IMR-90 (cell line): ENCODE measurements at regions not wholly inside any gene's neighbourhood (a gene's known extent, or its start where the extent isn't known, plus 50 kb on each side); places are given as distances from the start of the nearest gene placed in this dataset.

Source experiments
- ATAC-seq: fragments of 200-7000 bp; cut with Tn5 transposase; 2 replicates; pipeline ENCODE4 v1.9.1; 2020; ENCODE audit warnings: low read depth, mild to moderate bottlenecking, moderate library complexity
- BruUV-seq: library from RNA; stranded (reverse); fragments of 400-500 nt; replicated peaks from 2 replicates; lab custom pipeline; 2021; lab: Mats Ljungman, UMichigan
- CTCF ChIA-PET: fragments of 300-600 bp; formaldehyde crosslinking; extraction: SDS; loops from one replicate; lab custom pipeline; 2021; ENCODE audit warnings: antibody characterized with exemption; lab: Yijun Ruan, JAX
- POLR2A ChIA-PET: fragments of 300-600 bp; sonication (Branson Sonifier 250); formaldehyde crosslinking; loops from one replicate; lab custom pipeline; 2022; ENCODE audit warnings: antibody characterized with exemption; ENCODE audit not compliant: unreplicated experiment; lab: Charles Lee
- DNase-seq: peaks from one replicate; pipeline ENCODE4 v3.0.0; 2013
- H2AFZ ChIP-seq: replicated peaks from 2 replicates; pipeline ENCODE3; 2013; ENCODE audit warnings: low read length, mild to moderate bottlenecking; ENCODE audit not compliant: poor library complexity
- H2AK5ac ChIP-seq: 2 replicates; pipeline ENCODE4 v1.6.1; 2013; ENCODE audit warnings: low read depth, low read length, inconsistent platforms
- H2AK9ac ChIP-seq: replicated peaks from 2 replicates; pipeline ENCODE3; 2013; ENCODE audit warnings: mild to moderate bottlenecking, low read depth, low read length, moderate library complexity; ENCODE audit not compliant: poor library complexity
- H2BK120ac ChIP-seq: 2 replicates; pipeline ENCODE4 v1.6.1; 2013; ENCODE audit warnings: low read depth, low read length, inconsistent platforms
- H2BK15ac ChIP-seq: 3 replicates; pipeline ENCODE4 v1.6.1; 2013; ENCODE audit warnings: low read depth, low read length, inconsistent platforms
- H2BK20ac ChIP-seq: 2 replicates; pipeline ENCODE4 v1.6.1; 2013; ENCODE audit warnings: low read depth, mild to moderate bottlenecking, inconsistent platforms, low read length, moderate library complexity
- H2BK5ac ChIP-seq: 2 replicates; pipeline ENCODE4 v1.6.1; 2013; ENCODE audit warnings: mild to moderate bottlenecking, low read depth, low read length, inconsistent platforms; ENCODE audit not compliant: poor library complexity, severe bottlenecking
- H3K14ac ChIP-seq: replicated peaks from 2 replicates; pipeline ENCODE4 v1.6.1; 2013; ENCODE audit warnings: low read depth, low read length, inconsistent platforms
- H3K18ac ChIP-seq: 2 replicates; pipeline ENCODE4 v1.6.1; 2013; ENCODE audit warnings: low read depth, low read length, control low read depth
- H3K23ac ChIP-seq: 2 replicates; pipeline ENCODE4 v1.6.1; 2013; ENCODE audit warnings: low read depth, low read length, inconsistent platforms
- H3K27ac ChIP-seq: 2 replicates; pipeline ENCODE4 v1.5.1; 2013; ENCODE audit warnings: mild to moderate bottlenecking, control low read depth, low read length; ENCODE audit not compliant: insufficient read depth
- H3K27me3 ChIP-seq: 2 replicates; pipeline ENCODE4 v1.6.1; 2013; ENCODE audit warnings: low read length; ENCODE audit not compliant: control insufficient read depth, insufficient read depth
- H3K36me3 ChIP-seq: 2 replicates; pipeline ENCODE4 v1.6.1; 2013; ENCODE audit warnings: low read length, mixed read lengths; ENCODE audit not compliant: control insufficient read depth, insufficient read depth
- H3K4ac ChIP-seq: 2 replicates; pipeline ENCODE4 v1.6.1; 2013; ENCODE audit warnings: low read depth, low read length, inconsistent platforms
- H3K4me1 ChIP-seq: 2 replicates; pipeline ENCODE4 v1.6.1; 2013; ENCODE audit warnings: low read length, mixed read lengths; ENCODE audit not compliant: control insufficient read depth, insufficient read depth
- H3K4me2 ChIP-seq: 2 replicates; pipeline ENCODE4 v1.6.1; 2013; ENCODE audit warnings: low read depth, mild to moderate bottlenecking, control low read depth, low read length, moderate library complexity
- H3K4me3 ChIP-seq: 2 replicates; pipeline ENCODE4 v1.5.1; 2013; ENCODE audit warnings: low read depth, mild to moderate bottlenecking, control low read depth, low read length, moderate library complexity; ENCODE audit not compliant: insufficient read depth
- H3K56ac ChIP-seq: 2 replicates; pipeline ENCODE4 v1.6.1; 2013; ENCODE audit warnings: low read length, inconsistent platforms; ENCODE audit not compliant: insufficient read depth; ENCODE audit errors: extremely low read depth
- H3K79me1 ChIP-seq, 2 experiments: 2 replicates each; pipeline ENCODE4 v1.6.1; 2013; ENCODE audit warnings: low read length in 2 of 2, inconsistent platforms in 1 of 2, low read depth in 1 of 2
- H3K9ac ChIP-seq: 2 replicates; pipeline ENCODE4 v1.6.1; 2013; ENCODE audit warnings: low read depth, low read length, control low read depth
- H3K9me1 ChIP-seq: 2 replicates; pipeline ENCODE4 v1.6.1; 2013; ENCODE audit warnings: low read length, inconsistent platforms; ENCODE audit not compliant: insufficient read depth
- H3K9me3 ChIP-seq: 2 replicates; pipeline ENCODE4 v1.6.1; 2013; ENCODE audit warnings: low read length; ENCODE audit not compliant: control insufficient read depth, insufficient read depth
- H4K20me1 ChIP-seq: 2 replicates; pipeline ENCODE4 v1.6.1; 2013; ENCODE audit warnings: low read length, inconsistent platforms; ENCODE audit not compliant: insufficient read depth
- H4K5ac ChIP-seq: 2 replicates; pipeline ENCODE4 v1.6.1; 2013; ENCODE audit warnings: mild to moderate bottlenecking, low read depth, low read length, control low read depth
- H4K8ac ChIP-seq, 2 experiments: 2 replicates each; pipeline ENCODE4 v1.6.1; 2013; ENCODE audit warnings: low read depth in 2 of 2, low read length in 2 of 2, control low read depth in 1 of 2, inconsistent platforms in 1 of 2
- H4K91ac ChIP-seq: 2 replicates; pipeline ENCODE4 v1.6.1; 2013; ENCODE audit warnings: low read depth, low read length, inconsistent platforms; ENCODE audit not compliant: insufficient read depth
- BHLHE40 ChIP-seq: fragments of 150-350 bp; IDR thresholded peaks from 2 replicates; pipeline ENCODE4 v1.6.1; 2016; ENCODE audit warnings: mild to moderate bottlenecking, low read depth, low read length
- CEBPB ChIP-seq: IDR thresholded peaks from 2 replicates; pipeline ENCODE4 v1.6.1; 2012; ENCODE audit warnings: low read depth, low read length, improper control_type of control experiment
- CHD1 ChIP-seq: IDR thresholded peaks from 2 replicates; pipeline ENCODE4 v1.6.1; 2012; ENCODE audit warnings: low read depth, low read length, improper control_type of control experiment
- FOS ChIP-seq: fragments of 150-350 bp; IDR thresholded peaks from 2 replicates; pipeline ENCODE4 v1.6.1; 2016; ENCODE audit warnings: low read depth, low read length
- MAFK ChIP-seq: IDR thresholded peaks from 2 replicates; pipeline ENCODE4 v1.6.1; 2012; ENCODE audit warnings: low read depth, low read length, improper control_type of control experiment
- NFE2L2 ChIP-seq: fragments of 150-350 bp; IDR thresholded peaks from 2 replicates; pipeline ENCODE4 v1.6.1; 2016; ENCODE audit warnings: low read depth, mild to moderate bottlenecking, low read length
- POLR2A ChIP-seq: IDR thresholded peaks from 2 replicates; pipeline ENCODE4 v1.6.1; 2012; ENCODE audit warnings: mild to moderate bottlenecking, low read depth, low read length
- RAD21 ChIP-seq: IDR thresholded peaks from 2 replicates; pipeline ENCODE4 v1.6.1; 2012; ENCODE audit warnings: low read length, improper control_type of control experiment
- RCOR1 ChIP-seq: IDR thresholded peaks from 2 replicates; pipeline ENCODE4 v1.6.1; 2012; ENCODE audit warnings: mild to moderate bottlenecking, low read length, improper control_type of control experiment; ENCODE audit not compliant: insufficient replicate concordance
- RFX5 ChIP-seq: IDR thresholded peaks from 2 replicates; pipeline ENCODE4 v1.8.0; 2012; ENCODE audit warnings: low read depth, mild to moderate bottlenecking, low read length, moderate library complexity
- SMC3 ChIP-seq: fragments of 150-350 bp; IDR thresholded peaks from 2 replicates; pipeline ENCODE4 v1.6.1; 2016; ENCODE audit warnings: low read depth, mild to moderate bottlenecking, antibody characterized with exemption, low read length, moderate library complexity
- USF2 ChIP-seq: fragments of 150-350 bp; IDR thresholded peaks from 2 replicates; pipeline ENCODE4 v1.6.1; 2017; ENCODE audit warnings: mild to moderate bottlenecking, antibody characterized with exemption, low read length, low read depth
- WGBS, 2 experiments: methylation state at CpG; one replicate each; pipeline versions ENCODE4 v1.1.5 to v1.1.7; 2013; ENCODE audit warnings: missing lambda C conversion rate in 2 of 2; ENCODE audit not compliant: insufficient read length in 1 of 2; ENCODE audit errors: extremely low coverage in 2 of 2; 5-methylcytosine and 5-hydroxymethylcytosine counted together
- dilution Hi-C: fragments of 300-500 bp; cut with HindIII; formaldehyde crosslinking; loops from one replicate; pipeline ENCODE4 v1.14.3; 2018; ENCODE audit warnings: low sequenced_read_pairs; ENCODE audit not compliant: unreplicated experiment
- in situ Hi-C: fragments of 300-500 bp; cut with MboI; formaldehyde crosslinking; loops from 3 replicates; pipeline ENCODE4 v1.14.3; 2019; ENCODE audit warnings: low sequenced_read_pairs, inconsistent platforms, mixed read lengths
- intact Hi-C: fragments of 100-400 bp; cut with micrococcal nuclease; formaldehyde crosslinking; loops from 2 replicates; pipeline ENCODE4 v1.10.0; 2022

DNA sequence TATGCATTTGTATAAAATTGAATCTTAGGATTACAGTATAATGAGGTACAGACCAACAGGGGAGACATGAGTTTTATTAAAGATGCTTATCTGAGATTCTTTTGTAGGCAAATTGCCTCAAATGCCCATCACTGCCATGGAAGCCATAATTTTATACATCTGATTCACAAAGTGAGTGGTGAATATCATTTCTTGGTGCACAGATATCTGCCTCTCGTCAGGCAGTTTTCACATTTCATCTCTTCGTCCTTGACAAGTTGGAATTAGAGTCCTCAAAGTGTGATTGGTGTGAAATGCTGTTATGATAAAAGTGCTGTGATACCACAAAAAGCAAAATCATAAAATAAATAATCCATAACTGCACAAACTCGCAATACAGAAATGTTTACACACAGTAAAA, 1602.8 kb upstream of the DDX18 start:
- dilution Hi-C loops (no loop called here), intact Hi-C loops (no loop called here), in situ Hi-C loops (no loop called here)
- Histone ChIP-seq H3K9me3 (peaks cover 4% of the 10 kb centered on the region; the same call in 1 of the 2 replicates), H3K36me3 (no peaks in the 10 kb centered on the region), H2BK15ac (no peak overlapping the region), H3K27ac (no peak overlapping the region), H2BK20ac (no peak overlapping the region), H2BK5ac (no peak overlapping the region), H4K5ac (no peak overlapping the region), H4K91ac (no peak overlapping the region), H2AK5ac (no peak overlapping the region), H3K9ac (no peak overlapping the region), H3K23ac (no peak overlapping the region), H2AK9ac (no peak overlapping the region), H3K4me1 (no peaks in the 10 kb centered on the region), H3K4me2 (no peak overlapping the region), H2AFZ (no peak overlapping the region), H3K79me1 (no peaks in the 10 kb centered on the region), H4K8ac (no peak overlapping the region), H3K4ac (no peak overlapping the region), H3K56ac (no peak overlapping the region), H3K14ac (no peak overlapping the region), H3K4me3 (no peak overlapping the region), H3K18ac (no peak overlapping the region), H3K9me1 (no peaks in the 10 kb centered on the region), H2BK120ac (no peak overlapping the region), H3K27me3 (no peaks in the 10 kb centered on the region), H4K20me1 (no peaks in the 10 kb centered on the region)
- DNase-seq: no peak
- no TSS peak for BruUV-seq
- TF ChIP-seq RCOR1 (no peak), BHLHE40 (no peak), NFE2L2 (no peak), POLR2A (no peak), SMC3 (no peak), FOS (no peak), RAD21 (no peak), CHD1 (no peak), CEBPB (no peak), USF2 (no peak), MAFK (no peak), RFX5 (no peak)
- CTCF ChIA-PET: no interaction called here
- no CpG with 5 or more reads among the region's 3 CpGs for WGBS, 2 experiments
- POLR2A ChIA-PET: no interaction called here
- ATAC-seq: no peak
